HEK293T (cell line): ENCODE measurements at regions not wholly inside any gene's neighbourhood (a gene's known extent, or its start where the extent isn't known, plus 50 kb on each side); places are given as distances from the start of the nearest gene placed in this dataset.

Experiments used
- CTCF ChIA-PET: fragments of 350-600 bp; formaldehyde crosslinking; extraction: SDS; loops from one replicate; lab custom pipeline; 2021; ENCODE audit warnings: antibody characterized with exemption, inconsistent platforms; lab: Yijun Ruan, JAX
- POLR2A ChIA-PET: fragments of 350-600 bp; formaldehyde crosslinking; extraction: SDS; loops from one replicate; lab custom pipeline; 2020; ENCODE audit warnings: antibody characterized with exemption, inconsistent platforms; lab: Yijun Ruan, JAX
- DNase-seq: peaks from one replicate; pipeline ENCODE4 v3.0.0; 2012; ENCODE audit warnings: mixed read lengths; ENCODE audit errors: extremely low spot score
- ARNT ChIP-seq: fragments of 450-650 bp; IDR thresholded peaks from 2 replicates; pipeline ENCODE4 v1.6.1; 2017; ENCODE audit warnings: mild to moderate bottlenecking
- BHLHE40 ChIP-seq: fragments of 450-650 bp; IDR thresholded peaks from 2 replicates; pipeline ENCODE4 v1.6.1; 2016; ENCODE audit warnings: mild to moderate bottlenecking, moderate library complexity, borderline replicate concordance
- CTBP1 ChIP-seq: fragments of 450-650 bp; IDR thresholded peaks from 2 replicates; pipeline ENCODE4 v1.6.1; 2016; ENCODE audit warnings: borderline replicate concordance
- ELF4 ChIP-seq: fragments of 450-650 bp; IDR thresholded peaks from 2 replicates; pipeline ENCODE4 v1.6.1; 2017; ENCODE audit warnings: antibody characterized with exemption
- FOXA1 ChIP-seq: fragments of 450-650 bp; IDR thresholded peaks from 2 replicates; pipeline ENCODE4 v1.6.1; 2016; ENCODE audit warnings: mild to moderate bottlenecking
- FOXK2 ChIP-seq: fragments of 450-650 bp; IDR thresholded peaks from 2 replicates; pipeline ENCODE4 v1.6.1; 2016; ENCODE audit warnings: mild to moderate bottlenecking
- FOXM1 ChIP-seq: fragments of 450-650 bp; IDR thresholded peaks from 2 replicates; pipeline ENCODE4 v1.6.1; 2017; ENCODE audit warnings: mild to moderate bottlenecking, borderline replicate concordance
- HDGF ChIP-seq: fragments of 450-650 bp; IDR thresholded peaks from 2 replicates; pipeline ENCODE4 v1.6.1; 2017; ENCODE audit warnings: antibody characterized with exemption, borderline replicate concordance
- L3MBTL2 ChIP-seq: fragments of 450-650 bp; conservative IDR thresholded peaks from 2 replicates; pipeline ENCODE4 v1.6.1; 2016; ENCODE audit warnings: mild to moderate bottlenecking
- LEF1 ChIP-seq: fragments of 450-650 bp; IDR thresholded peaks from 2 replicates; pipeline ENCODE4 v1.6.1; 2017; ENCODE audit warnings: mild to moderate bottlenecking, borderline replicate concordance
- NFRKB ChIP-seq: fragments of 450-650 bp; IDR thresholded peaks from 2 replicates; pipeline ENCODE4 v1.6.1; 2016; ENCODE audit warnings: mild to moderate bottlenecking, moderate library complexity
- PKNOX1 ChIP-seq: fragments of 450-650 bp; IDR thresholded peaks from 2 replicates; pipeline ENCODE4 v1.6.1; 2016
- SP1 ChIP-seq: fragments of 450-650 bp; IDR thresholded peaks from 2 replicates; pipeline ENCODE4 v1.6.1; 2017
- SUZ12 ChIP-seq: fragments of 450-650 bp; IDR thresholded peaks from 2 replicates; pipeline ENCODE4 v1.6.1; 2016; ENCODE audit warnings: mild to moderate bottlenecking
- TARDBP ChIP-seq: fragments of 450-650 bp; IDR thresholded peaks from 2 replicates; pipeline ENCODE4 v1.6.1; 2016
- ZNF384 ChIP-seq: fragments of 450-650 bp; IDR thresholded peaks from 2 replicates; pipeline ENCODE4 v1.6.1; 2016

- TF ChIP-seq TARDBP (no peak), LEF1 (no peak), ARNT (no peak), FOXK2 (no peak), CTBP1 (no peak), HDGF (no peak), FOXA1 (no peak), PKNOX1 (no peak), ELF4 (no peak), NFRKB (no peak), L3MBTL2 (no peak), SP1 (no peak), BHLHE40 (no peak), SUZ12 (no peak), FOXM1 (no peak), ZNF384 (no peak)
- ChIA-PET POLR2A (no interaction called here), CTCF (no interaction called here)
- DNase-seq = no peak
These were observed 595.0 kb upstream of the LRRC4C start for GRCh38 chr11:42054351-42054900.

- TF ChIP-seq FOXM1 (no peak), CTBP1 (no peak), FOXK2 (no peak), ELF4 (no peak), LEF1 (no peak), PKNOX1 (no peak), SUZ12 (no peak), ZNF384 (no peak), ARNT (no peak)
- ChIA-PET CTCF (no interaction called here), POLR2A (no interaction called here)
- no peak for DNase-seq
These were observed 596.2 kb upstream of the LRRC4C start for GRCh38 chr11:42055606-42056005.

- DNase-seq = no peak
- ChIA-PET CTCF (no interaction called here), POLR2A (no interaction called here)
- TF ChIP-seq BHLHE40 (no peak), PKNOX1 (no peak), L3MBTL2 (no peak), ELF4 (no peak), HDGF (no peak), ARNT (no peak), SUZ12 (no peak), FOXA1 (no peak), NFRKB (no peak), LEF1 (no peak), CTBP1 (no peak), SP1 (no peak), TARDBP (no peak), FOXK2 (no peak)
These were observed 599.3 kb upstream of the LRRC4C start for GRCh38 chr11:42058794-42059193.

- TF ChIP-seq NFRKB (no peak), HDGF (no peak), FOXM1 (no peak), TARDBP (no peak), CTBP1 (no peak), FOXA1 (no peak), L3MBTL2 (no peak), PKNOX1 (no peak)
- CTCF ChIA-PET = no interaction called here
- POLR2A ChIA-PET = no interaction called here
- no peak for DNase-seq
These were observed 605.7 kb upstream of the LRRC4C start for GRCh38 chr11:42065199-42065598.

- CTCF ChIA-PET = no interaction called here
- DNase-seq = no peak
- no peak for TF ChIP-seq FOXK2
- no peak for TF ChIP-seq PKNOX1
- TF ChIP-seq BHLHE40 = no peak
- TF ChIP-seq ZNF384 = no peak
- no peak for TF ChIP-seq FOXA1
- TF ChIP-seq LEF1 = no peak
- TF ChIP-seq L3MBTL2 = no peak
- no peak for TF ChIP-seq SUZ12
- no peak for TF ChIP-seq HDGF
- no peak for TF ChIP-seq ARNT
- no peak for TF ChIP-seq TARDBP
- TF ChIP-seq NFRKB = no peak
- no peak for TF ChIP-seq SP1
- TF ChIP-seq ELF4 = no peak
- TF ChIP-seq FOXM1 = no peak
- no peak for TF ChIP-seq CTBP1
- POLR2A ChIA-PET = no interaction called here
These were observed 606.7 kb upstream of the LRRC4C start for GRCh38 chr11:42066113-42066512.
